ENCODE measurements at regions not wholly inside any gene's neighbourhood (a gene's known extent, or its start where the extent isn't known, plus 50 kb on each side); places are given as distances from the start of the nearest gene placed in this dataset.

DNA sequence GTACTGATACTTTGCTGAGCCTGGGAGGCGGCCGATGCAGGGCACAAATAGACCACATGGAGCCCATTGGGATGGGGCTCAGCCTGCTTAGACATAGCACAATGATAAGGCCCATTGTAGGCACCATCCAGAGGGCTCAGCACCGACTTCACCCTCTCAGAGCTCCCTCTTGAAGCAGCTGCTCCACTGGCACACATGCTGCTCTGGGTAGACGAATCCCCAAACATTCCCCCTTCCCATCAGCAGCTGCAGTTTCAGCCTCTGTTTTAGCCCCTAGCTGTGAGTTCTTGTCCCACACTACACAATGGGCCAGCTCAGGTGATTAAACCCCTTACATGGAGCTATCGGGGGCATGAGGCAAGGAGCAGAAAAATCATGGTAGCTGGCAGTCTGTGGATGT is 174.1 kb downstream of the RGS9 start:
- TF ChIP-seq, protein P1, sequence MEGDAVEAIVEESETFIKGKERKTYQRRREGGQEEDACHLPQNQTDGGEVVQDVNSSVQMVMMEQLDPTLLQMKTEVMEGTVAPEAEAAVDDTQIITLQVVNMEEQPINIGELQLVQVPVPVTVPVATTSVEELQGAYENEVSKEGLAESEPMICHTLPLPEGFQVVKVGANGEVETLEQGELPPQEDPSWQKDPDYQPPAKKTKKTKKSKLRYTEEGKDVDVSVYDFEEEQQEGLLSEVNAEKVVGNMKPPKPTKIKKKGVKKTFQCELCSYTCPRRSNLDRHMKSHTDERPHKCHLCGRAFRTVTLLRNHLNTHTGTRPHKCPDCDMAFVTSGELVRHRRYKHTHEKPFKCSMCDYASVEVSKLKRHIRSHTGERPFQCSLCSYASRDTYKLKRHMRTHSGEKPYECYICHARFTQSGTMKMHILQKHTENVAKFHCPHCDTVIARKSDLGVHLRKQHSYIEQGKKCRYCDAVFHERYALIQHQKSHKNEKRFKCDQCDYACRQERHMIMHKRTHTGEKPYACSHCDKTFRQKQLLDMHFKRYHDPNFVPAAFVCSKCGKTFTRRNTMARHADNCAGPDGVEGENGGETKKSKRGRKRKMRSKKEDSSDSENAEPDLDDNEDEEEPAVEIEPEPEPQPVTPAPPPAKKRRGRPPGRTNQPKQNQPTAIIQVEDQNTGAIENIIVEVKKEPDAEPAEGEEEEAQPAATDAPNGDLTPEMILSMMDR (IDR thresholded peaks at IDR 0.05) = no peak
- no peak for TF ChIP-seq POLR2A (IDR thresholded peaks at IDR 0.05)
